IPS-15b (cell line): ENCODE measurements at regions not wholly inside any gene's neighbourhood (a gene's known extent, or its start where the extent isn't known, plus 50 kb on each side); places are given as distances from the start of the nearest gene placed in this dataset.
"Not testable (repeated sequence)": the region's sequence is repeated elsewhere in the genome, so short reads cannot be mapped to it uniquely, and the experiment has no call there.

Experiments
- H3K27me3 ChIP-seq: one replicate; pipeline ENCODE4 v1.6.1; 2013; ENCODE audit warnings: low read length; ENCODE audit not compliant: control insufficient read depth, insufficient read depth
- H3K36me3 ChIP-seq: one replicate; pipeline ENCODE4 v1.6.1; 2013; ENCODE audit warnings: low read length; ENCODE audit not compliant: control insufficient read depth, insufficient read depth
- H3K4me1 ChIP-seq: one replicate; pipeline ENCODE4 v1.6.1; 2013; ENCODE audit warnings: mild to moderate bottlenecking, low read length; ENCODE audit not compliant: control insufficient read depth, insufficient read depth
- H3K4me3 ChIP-seq: one replicate; pipeline ENCODE4 v1.5.1; 2013; ENCODE audit warnings: low read depth, low read length
- H3K9ac ChIP-seq: one replicate; pipeline ENCODE4 v1.6.1; 2013; ENCODE audit warnings: low read depth, mild to moderate bottlenecking, low read length
- H3K9me3 ChIP-seq: one replicate; pipeline ENCODE4 v1.6.1; 2013; ENCODE audit warnings: mild to moderate bottlenecking, low read length; ENCODE audit not compliant: control insufficient read depth, insufficient read depth

DNA sequence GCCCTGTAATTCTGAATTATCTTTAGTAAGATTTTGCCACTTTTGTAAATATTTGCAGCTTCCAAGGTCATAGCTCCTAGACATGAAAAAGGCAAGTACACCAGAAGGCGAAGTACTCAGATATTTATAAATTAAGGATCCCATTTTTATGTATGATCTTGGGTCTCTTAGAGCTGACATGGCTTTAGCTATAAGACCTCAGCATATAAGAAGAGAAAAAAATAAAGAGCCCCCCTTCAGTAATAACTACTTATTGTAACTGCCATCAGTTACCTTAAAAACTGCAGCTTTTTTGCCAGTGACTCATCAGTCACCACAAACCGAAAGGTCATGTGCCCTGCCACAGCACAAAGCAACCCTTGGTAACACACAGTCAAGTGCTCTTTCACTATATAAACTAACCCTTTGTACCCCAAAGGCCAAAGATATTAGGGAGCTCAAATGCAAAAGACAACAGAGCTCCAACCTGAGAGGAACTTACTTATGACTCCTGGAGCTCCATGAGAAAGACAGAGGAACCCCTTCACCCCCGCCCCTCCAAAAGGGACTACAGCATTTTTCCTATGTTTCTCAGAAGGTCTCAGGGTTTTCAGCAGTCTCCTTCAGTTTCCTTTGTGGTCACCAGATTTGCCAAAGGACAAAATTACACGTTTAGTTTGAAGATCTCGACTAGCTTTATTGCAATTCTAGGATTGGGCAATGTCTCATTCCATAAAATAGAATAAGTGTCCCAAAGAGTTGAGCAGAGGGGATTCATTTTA, 219.8 kb upstream of the DUSP10 start:
- no peaks in the 10 kb centered on the region for H3K27me3 ChIP-seq
- H3K36me3 ChIP-seq = no peaks in the 10 kb centered on the region
- no peaks in the 10 kb centered on the region for H3K9me3 ChIP-seq
- peaks cover 25% of the 10 kb centered on the region for H3K4me1 ChIP-seq
- no peak overlapping the region for H3K4me3 ChIP-seq
- no peak overlapping the region for H3K9ac ChIP-seq

DNA sequence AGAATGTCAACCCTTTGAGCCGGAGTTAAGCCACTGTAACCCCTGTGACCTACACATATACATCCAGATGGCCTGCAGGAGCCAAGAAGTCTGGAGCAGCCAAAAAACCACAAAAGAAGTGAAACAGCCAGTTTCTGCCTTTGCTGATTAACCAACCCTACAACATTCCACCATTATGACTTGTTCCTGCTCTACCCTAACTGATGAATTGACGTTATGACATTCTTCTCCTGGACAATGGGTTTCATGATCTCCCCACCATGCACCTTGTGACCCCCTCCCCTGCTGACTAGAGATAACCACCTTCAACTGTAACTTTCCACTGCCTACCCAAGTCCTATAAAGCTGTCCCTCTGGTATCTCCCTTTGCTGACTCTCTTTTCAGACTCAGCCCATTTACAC, 216.3 kb upstream of the DUSP10 start:
- not testable (repeated sequence) for H3K27me3 ChIP-seq, H3K4me3 ChIP-seq, H3K36me3 ChIP-seq, H3K9me3 ChIP-seq, H3K9ac ChIP-seq
- H3K4me1 ChIP-seq = peaks cover 17% of the 10 kb centered on the region

DNA sequence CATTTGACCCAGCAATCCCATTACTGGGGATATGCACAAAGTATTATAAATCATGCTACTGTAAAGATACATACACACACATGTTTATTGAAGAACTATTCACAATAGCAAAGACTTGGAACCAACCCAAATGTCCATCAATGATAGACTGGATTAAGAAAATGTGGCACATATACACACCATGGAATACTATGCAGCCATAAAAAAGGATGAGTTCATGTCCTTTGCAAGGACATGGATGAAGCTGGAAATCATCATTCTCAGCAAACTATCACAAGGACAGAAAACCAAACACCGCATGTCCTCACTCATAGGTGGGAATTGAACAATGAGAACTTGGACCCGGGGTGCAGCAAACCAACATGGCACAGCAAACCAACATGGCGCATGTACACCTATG, 215.5 kb upstream of the DUSP10 start:
- H3K4me3 ChIP-seq, H3K9ac ChIP-seq, H3K27me3 ChIP-seq, H3K36me3 ChIP-seq, H3K9me3 ChIP-seq: not testable (repeated sequence)
- H3K4me1 ChIP-seq = peaks cover 17% of the 10 kb centered on the region

DNA sequence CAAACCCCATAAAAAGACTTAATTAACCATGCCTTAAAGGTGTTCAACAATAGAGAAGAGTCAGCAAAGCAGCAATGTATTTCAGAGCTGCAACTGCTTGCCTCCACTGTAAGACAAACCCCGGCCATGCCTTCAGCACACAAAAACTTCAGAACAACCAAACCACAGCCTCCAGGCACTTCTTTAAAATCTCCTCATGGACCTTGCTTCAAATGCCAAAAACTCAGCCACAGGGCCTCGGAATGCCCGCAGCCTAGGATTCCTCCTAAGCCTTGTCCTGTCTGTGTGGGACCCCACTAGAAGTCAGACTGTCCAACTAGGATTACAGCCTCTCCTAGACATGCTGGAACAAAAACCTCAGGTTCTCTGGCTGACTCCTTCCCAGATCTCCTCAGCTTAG, 208.1 kb upstream of the DUSP10 start:
- H3K9ac ChIP-seq = no peak overlapping the region
- H3K4me3 ChIP-seq = no peak overlapping the region
- H3K36me3 ChIP-seq = peaks cover 7% of the 10 kb centered on the region
- H3K9me3 ChIP-seq = no peaks in the 10 kb centered on the region
- H3K4me1 ChIP-seq = no peaks in the 10 kb centered on the region
- no peaks in the 10 kb centered on the region for H3K27me3 ChIP-seq

DNA sequence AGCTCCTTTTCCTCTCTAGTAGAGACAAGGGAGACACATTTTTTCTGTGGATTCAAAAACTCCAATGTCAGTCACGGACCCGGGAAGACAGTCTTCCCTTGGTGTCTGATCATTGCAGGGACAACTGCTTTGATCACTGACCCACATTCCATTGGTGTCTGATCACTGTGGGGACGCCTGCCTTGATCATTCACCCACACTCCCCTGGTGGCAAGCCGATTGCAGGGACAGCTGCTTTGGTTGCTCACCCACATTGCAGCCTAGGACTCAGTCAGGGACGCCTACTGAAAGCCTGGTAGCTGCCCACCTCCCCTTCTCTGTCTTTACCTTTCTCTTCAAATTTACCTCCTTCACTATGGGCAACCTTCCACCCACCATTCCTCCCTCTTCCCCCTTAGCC, 206.6 kb upstream of the DUSP10 start:
- Histone ChIP-seq H3K4me1 (no peaks in the 10 kb centered on the region), H3K9me3 (no peaks in the 10 kb centered on the region), H3K9ac (no peak overlapping the region), H3K27me3 (no peaks in the 10 kb centered on the region), H3K4me3 (no peak overlapping the region), H3K36me3 (peaks cover 7% of the 10 kb centered on the region)

DNA sequence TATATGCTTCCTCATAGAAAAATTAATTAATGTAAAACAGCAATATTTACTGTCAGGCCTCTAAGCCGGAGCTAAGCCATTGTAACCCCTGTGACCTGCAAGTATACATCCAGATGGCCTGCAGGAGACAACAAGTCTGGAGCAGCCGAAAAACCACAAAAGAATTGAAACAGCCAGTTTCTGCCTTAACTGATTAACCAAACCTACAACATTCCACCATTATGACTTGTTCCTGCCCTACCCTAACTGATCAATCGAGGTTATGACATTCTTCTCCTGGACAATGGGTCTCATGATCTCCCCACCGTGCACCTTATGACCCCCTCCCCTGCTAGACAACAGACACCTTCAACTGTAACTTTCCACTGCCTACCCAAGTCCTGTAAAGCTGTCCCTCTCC, 205.8 kb upstream of the DUSP10 start:
- Histone ChIP-seq H3K9ac (no peak overlapping the region), H3K36me3 (peaks cover 7% of the 10 kb centered on the region), H3K4me3 (no peak overlapping the region), H3K9me3 (no peaks in the 10 kb centered on the region), H3K27me3 (no peaks in the 10 kb centered on the region), H3K4me1 (no peaks in the 10 kb centered on the region)

DNA sequence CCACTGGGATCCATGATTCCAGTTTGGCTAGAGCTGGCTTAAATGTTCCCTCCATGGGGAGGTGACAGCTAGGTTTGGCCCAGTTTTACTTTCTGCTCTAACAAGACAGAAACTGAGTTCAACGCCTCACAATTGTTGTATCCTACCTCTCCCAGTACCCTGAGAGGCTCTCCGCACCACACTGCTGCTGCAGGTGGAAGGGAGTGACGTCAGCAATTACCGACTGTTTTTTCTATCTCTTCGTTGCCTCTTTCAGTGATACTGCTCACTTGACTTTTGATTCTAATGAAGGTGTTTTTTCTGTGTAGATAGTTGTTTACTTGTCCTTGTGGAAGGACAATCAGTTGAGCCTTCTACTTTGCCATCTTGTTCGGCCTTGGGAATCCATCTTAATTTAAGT, 204.9 kb upstream of the DUSP10 start:
- H3K9me3 ChIP-seq = no peaks in the 10 kb centered on the region
- H3K4me1 ChIP-seq = no peaks in the 10 kb centered on the region
- H3K9ac ChIP-seq = no peak overlapping the region
- H3K36me3 ChIP-seq = peaks cover 7% of the 10 kb centered on the region
- no peaks in the 10 kb centered on the region for H3K27me3 ChIP-seq
- H3K4me3 ChIP-seq = no peak overlapping the region

DNA sequence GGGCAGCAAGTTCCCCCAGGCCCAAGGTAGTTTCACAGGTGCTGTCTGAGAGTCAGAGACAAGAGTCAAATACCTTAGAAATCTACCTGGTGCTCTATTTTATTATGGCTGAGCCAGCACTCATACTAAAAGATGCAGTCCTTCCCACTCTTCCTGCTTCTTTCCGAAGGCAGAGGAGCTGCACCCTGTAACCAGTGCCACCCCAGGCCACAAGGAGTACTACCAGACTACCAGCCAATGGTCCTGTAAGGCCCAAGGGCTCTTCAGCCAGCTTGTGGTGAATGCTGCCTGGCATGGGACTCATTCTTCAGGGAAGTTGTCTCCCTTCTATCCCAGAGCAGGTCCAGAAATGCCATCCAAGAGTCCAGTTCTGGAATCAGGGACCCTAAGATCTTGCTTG, 203.8 kb upstream of the DUSP10 start:
- no peak overlapping the region for H3K4me3 ChIP-seq
- no peaks in the 10 kb centered on the region for H3K27me3 ChIP-seq
- H3K36me3 ChIP-seq = peaks cover 7% of the 10 kb centered on the region
- no peaks in the 10 kb centered on the region for H3K4me1 ChIP-seq
- no peaks in the 10 kb centered on the region for H3K9me3 ChIP-seq
- H3K9ac ChIP-seq = no peak overlapping the region

DNA sequence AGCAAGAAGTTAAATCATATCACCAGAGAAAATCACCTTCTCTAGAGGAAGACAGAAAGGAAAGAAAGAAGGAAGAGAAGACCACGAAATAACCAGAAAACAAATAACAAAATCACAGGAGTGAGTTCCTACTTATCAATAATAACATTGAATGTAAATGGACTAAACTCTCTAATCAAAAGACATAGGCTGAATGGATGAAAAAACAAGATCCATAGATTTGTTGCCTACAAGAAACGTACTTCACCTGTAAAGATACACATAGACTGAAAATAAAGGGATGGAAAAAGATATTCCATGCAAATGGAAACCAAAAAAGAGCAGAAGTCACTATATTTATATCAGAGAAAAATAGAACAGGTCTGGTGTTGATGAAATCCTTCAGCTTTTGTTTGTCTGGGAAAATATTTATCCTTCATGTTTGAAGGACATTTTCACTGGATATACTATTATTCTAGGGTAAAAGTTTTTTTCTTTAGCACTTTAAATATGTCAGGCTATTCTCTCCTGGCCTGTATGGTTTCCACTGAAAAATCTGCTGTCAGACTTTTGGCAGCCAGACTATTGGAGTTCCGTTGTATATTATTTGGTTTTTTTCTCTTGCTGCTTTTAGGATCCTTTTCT, 202.5 kb upstream of the DUSP10 start:
- Histone ChIP-seq H3K36me3 (peaks cover 7% of the 10 kb centered on the region), H3K9ac (no peak overlapping the region), H3K9me3 (no peaks in the 10 kb centered on the region), H3K27me3 (no peaks in the 10 kb centered on the region), H3K4me1 (no peaks in the 10 kb centered on the region), H3K4me3 (no peak overlapping the region)

DNA sequence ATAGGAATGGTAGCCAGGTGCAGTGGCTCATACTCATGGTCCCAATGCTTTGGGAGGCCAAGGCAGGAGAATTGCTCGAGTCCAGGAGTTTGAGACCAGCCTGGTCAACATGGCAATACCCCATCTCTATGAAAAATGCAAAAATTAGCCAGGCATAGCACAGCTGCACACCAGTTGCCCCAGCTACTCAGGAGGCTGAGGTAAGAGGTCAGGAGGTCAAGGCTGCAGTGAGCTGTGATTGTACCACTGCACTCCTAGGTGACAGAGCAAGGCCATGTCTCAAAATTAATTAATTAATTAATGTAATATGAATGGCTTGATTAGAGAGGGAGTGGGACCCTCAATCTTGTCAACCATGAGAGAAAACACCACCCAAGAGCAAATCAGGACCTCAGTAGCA, 198.7 kb upstream of the DUSP10 start:
- Histone ChIP-seq H3K4me3 (no peak overlapping the region), H3K36me3 (no peaks in the 10 kb centered on the region), H3K27me3 (no peaks in the 10 kb centered on the region), H3K9ac (no peak overlapping the region), H3K4me1 (no peaks in the 10 kb centered on the region), H3K9me3 (no peaks in the 10 kb centered on the region)

DNA sequence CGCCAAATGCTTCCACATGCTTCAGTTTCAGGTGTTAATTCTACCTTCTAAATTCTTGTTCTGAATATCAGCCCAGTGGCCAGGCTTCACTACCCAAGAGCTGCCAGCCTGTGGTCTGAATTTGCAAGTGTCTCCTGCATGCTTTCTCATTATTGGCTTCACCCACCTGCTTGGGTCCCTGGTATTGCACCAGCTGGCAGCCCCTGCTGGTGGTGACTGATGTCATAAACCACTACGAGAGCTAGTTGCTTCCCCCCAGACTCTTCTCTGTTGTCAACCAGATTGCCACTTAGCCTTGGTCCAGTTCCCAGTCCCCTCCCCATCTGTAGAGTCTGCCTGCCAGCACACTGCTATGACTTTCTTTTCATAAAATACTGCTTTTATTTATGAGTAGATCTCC, 197.7 kb upstream of the DUSP10 start:
- H3K4me1 ChIP-seq = no peaks in the 10 kb centered on the region
- no peak overlapping the region for H3K9ac ChIP-seq
- H3K9me3 ChIP-seq = no peaks in the 10 kb centered on the region
- H3K27me3 ChIP-seq = no peaks in the 10 kb centered on the region
- H3K4me3 ChIP-seq = no peak overlapping the region
- no peaks in the 10 kb centered on the region for H3K36me3 ChIP-seq

DNA sequence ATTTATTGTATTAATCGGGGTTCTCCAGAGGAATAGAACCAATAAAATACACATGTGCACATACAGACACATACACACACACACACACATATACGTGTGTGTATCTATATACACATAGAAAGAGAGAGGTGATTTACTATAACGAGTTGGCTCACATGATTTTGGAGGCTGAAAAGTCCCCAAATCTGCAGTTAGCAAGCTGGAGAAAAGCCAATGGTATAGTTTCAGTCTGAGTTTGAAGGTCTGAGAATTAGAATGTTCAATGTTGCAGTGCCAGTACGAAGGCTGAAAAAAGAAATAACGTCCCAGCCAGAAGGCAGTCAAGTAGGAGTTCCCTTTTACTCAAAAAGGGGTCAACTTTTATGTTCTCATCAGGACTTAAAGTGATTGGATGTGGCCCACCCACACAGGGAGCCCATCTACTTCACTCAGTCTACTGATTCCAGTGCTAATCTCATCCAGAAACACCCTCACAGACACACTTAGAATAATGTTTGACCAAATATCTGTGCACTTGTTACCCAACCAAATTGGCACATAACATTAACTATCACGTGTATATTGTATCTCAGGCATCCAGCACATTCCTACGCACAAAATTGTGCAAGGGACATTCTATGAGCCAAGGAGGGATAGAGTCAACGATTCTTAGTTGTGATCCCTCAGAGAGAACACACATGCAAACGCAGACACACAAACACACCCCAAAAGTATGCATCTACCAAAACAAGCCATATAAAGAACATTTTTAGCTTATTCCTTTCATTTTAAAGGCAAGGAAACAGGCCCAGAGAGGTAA, 195.5 kb upstream of the DUSP10 start:
- H3K9me3 ChIP-seq = no peaks in the 10 kb centered on the region
- H3K4me1 ChIP-seq = no peaks in the 10 kb centered on the region
- H3K36me3 ChIP-seq = no peaks in the 10 kb centered on the region
- H3K9ac ChIP-seq = no peak overlapping the region
- H3K4me3 ChIP-seq = no peak overlapping the region
- no peaks in the 10 kb centered on the region for H3K27me3 ChIP-seq
